A172 (cell line): ENCODE measurements at regions not wholly inside any gene's neighbourhood (a gene's known extent, or its start where the extent isn't known, plus 50 kb on each side); places are given as distances from the start of the nearest gene placed in this dataset.
"Not testable (repeated sequence)": the region's sequence is repeated elsewhere in the genome, so short reads cannot be mapped to it uniquely, and the experiment has no call there.

Experiments
- DNase-seq: peaks from one replicate; pipeline ENCODE4 v3.0.0-alpha.2; 2015; ENCODE audit warnings: low spot score

DNA sequence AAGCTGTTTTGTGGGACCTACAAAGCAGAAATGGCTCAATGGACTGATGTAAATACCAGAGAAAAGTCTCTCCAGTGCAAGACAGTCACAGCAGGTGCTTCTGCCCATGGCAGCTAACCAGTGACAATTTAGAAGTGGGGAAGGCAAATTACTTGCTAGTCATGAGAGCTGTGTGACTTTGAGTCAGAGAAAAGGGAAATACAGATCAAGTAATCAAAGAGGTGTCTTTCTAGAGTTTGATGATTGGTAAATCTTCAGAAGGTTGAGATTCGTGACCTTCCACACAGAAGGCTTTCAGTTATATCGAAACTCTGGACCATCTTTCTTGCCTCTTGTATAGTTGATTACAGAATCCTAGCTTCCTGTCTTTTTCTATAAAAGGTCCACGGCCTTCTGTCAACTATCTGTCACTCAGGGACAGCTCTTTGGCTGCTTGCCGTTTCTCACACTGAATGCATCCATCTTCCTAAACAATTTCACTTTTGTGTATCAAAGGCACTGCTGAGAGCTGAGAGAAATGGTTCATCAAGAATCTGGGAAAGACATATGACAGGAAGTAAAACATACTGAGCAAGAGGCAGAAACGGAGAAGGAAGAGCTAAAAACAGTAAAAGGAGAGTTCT, 993.9 kb upstream of the ACO1 start:
- DNase-seq: no peak

DNA sequence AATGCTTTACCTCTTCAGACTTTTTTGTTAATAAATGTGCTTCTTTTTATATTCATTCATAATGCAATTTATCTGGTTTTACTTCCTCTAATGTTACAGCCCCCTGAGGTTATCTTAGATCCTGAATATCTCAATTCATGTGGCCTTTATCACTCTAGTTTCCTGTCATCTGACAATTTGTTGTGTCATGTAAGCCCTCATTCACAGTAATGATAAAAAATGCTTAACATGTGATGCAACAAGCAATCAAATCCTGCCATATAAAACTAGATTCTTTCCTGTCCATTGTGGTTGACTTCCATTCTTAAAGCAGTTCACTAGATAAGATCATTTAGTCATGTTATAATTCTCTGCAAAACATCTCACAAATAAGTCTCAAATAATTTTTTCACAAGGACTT, 991.2 kb upstream of the ACO1 start:
- peak; percentile 16 for DNase-seq

DNA sequence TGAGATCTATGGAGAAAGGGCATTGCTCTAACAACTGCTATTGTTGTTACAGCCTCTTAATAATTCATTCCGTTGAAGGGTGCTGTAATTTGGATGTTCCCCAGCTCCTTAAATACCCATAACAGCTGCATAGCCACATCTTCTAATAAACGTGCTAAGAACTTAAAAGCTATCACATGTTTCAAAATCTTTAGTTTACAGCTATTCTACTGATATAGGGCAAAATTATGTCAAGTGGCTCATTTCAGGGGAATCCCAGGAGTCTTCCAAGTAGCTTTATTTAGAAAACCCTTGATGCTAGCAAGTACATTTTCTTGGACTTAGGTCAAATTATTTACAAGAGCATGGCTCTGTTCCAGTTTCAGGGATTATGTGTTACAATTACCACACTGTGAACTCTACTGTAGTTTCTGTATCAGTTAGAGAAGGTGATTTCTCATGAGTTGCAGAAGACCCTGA, 990.4 kb upstream of the ACO1 start:
- DNase-seq: peak; percentile 30

DNA sequence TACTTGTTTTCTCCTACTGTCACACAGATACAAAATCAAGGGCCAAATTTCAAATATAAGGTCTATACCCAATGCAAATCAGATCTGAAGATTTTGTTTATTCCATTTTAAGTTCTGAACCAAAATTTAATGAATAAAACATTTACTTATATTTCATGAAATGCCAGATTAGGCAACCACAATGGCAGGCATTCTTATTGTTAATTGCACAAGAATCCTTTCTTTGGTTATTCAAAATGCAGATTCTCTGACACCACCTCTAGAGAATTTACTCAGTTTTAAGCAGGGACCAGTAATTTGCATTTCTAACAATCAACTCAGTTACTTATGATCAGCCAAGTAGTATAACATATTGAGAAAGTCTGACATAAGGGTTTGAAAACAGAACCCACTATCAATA, 972.4 kb upstream of the ACO1 start:
- no peak for DNase-seq

DNA sequence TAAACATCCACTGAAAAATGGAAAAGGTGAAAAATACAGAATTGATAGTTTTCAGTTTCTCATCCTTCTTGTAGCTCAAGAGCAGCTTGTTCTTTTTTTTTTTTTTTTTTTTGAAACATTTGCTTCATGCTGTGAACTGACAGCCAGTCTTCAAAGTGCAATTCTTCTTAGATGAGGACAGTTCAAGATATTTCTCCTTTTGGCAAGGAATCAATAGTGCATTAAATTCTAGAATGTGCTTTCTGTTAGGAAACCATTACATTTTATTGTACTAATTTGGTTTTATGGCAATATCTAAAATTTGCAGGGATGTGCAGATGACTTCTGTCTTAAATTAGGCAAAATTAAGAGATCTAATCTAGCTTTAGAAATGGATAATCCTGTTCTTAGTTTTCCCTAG, 969.3 kb upstream of the ACO1 start:
- no peak for DNase-seq

DNA sequence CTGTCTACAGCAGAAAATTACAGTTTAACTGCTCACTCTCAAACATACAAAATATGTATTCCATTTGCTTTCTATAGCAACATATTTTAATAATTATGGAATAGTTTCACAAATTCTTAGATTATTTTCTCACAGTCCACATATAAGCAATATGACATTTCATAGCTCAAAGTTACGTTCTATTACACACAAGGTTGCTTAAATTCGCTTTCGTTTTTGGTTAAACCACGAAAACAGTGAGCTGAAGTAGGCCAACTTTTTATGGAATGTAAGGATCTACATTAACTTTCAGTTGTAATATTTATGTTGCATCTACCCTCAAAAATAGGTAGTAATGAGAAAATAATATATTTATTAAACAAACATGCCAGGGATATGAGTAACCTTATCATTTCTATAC, 966.0 kb upstream of the ACO1 start:
- no peak for DNase-seq

DNA sequence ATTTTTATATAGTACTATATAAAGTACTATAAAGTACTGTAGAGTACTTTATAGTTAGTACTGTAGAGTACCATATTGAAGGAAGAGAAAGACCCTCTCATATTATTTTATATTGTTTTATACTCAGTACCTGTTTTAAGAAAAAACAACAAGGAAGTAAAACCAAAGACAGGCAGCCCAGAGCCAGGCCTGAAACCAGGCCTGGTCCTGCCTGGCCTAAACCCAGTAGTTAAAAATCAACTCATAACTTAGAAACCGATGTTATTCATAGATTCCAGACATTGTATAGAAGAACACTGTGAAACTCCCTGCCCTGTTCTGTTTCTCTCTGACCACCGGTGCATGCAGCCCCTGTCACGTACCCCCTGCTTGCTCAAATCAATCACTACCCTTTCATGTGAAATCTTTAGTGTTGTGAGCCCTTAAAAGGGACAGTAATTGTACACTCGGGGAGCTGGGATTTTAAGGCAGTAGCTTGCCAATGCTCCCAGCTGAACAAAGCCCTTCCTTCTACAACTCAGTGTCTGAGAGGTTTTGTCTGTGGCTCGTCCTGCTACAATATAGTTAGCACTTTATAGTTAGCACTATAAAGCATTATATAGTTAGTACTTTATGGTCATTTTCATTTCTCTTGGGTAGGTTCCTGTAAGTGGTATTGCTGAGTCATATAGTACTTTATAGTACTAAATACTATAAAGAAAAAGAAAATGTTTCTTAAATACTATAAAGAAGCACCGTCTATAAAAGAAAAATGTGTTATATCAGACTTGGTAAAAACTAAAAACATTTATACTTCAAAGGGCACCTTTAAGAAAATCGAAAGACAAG, 940.6 kb upstream of the ACO1 start:
- not testable (repeated sequence) for DNase-seq

GRCh38 chr9:31445357-31445756, 939.1 kb upstream of the ACO1 start:
- DNase-seq: no peak

- DNase-seq: no peak
Observed at GRCh38 chr9:31445960-31446359, 938.5 kb upstream of the ACO1 start.

GRCh38 chr9:31467075-31467474, 917.4 kb upstream of the ACO1 start:
- DNase-seq: no peak

GRCh38 chr9:31470051-31470450, 914.4 kb upstream of the ACO1 start:
- no peak for DNase-seq

DNA sequence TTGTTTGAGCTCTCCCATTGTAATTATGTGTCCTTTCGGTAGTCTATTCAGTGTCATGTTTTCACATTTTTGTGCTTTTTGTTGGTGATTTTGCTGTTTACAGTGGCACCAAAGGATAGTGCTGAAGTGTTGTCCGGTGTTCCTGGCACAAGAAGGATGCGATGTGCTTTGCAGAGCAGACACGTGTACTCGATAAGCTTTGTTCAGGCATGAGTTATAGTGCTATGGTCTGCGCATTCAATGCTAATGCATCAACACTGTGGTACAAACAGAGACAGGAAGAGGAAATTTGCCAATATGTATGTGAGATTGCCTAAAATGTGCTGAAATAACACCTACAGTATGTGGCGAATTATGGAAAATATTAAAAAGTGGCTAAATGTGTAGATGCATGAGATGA, 913.4 kb upstream of the ACO1 start:
- DNase-seq: no peak

DNA sequence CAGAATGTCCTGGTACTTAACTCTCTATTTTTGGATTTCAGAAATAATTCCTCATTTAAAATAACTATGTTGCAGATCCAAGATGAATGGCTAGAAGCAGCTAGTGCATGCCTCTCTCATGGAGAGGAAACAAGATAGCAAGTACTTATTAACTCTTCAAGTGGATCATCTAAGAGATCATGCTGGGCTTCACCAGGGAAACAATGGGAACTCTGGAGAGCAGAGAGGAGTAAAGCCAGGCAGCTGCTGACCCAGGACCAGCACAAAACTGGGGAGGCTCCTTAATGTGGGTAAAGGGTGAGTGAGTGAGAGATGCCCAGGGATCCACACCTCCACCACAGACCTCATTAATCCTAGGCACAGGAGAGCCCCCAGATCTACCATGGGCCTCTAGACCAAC, 897.8 kb upstream of the ACO1 start:
- DNase-seq: no peak

- DNase-seq: no peak
Observed at GRCh38 chr9:31490551-31491106, 893.8 kb upstream of the ACO1 start.

GRCh38 chr9:31492229-31492628, 892.2 kb upstream of the ACO1 start:
- DNase-seq: no peak

DNA sequence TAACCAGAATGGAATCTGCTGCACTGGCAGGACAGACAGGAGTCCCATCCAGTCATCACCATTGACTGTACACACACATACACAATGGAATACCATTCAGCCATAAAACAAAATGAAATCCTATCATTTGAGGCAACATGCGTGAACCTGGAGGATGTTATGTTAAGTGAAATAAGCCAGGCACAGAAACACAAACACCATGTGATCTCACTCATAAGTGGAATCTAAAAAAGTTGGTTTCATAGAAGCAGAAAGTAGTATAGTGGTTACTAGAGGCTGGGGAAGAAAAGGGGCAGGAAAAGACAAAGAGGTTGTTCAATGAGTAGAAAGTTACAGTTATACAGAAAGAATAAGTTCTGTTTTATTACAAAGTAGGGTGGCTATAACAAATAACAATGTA, 884.0 kb upstream of the ACO1 start:
- DNase-seq: no peak

DNA sequence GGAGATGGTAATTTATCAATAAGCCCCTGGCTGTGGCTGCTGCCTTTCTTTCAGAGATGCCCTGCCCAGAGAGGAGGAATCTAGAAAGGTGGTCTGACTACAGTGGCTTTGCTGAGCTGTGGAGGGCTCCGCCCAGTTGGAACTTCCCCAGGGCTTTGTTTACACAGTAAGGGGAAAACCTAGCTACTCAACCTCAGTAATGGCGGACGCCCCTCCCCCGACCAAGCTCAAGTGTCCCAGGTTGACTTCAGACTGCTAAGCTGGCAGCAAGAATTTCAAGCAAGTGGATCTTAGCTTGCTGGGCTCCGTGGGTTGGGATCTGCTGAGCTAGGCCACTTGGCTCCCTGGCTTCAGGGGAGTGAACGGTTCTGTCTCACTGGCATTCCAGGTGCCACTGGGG, 865.4 kb upstream of the ACO1 start:
- DNase-seq: no peak

DNA sequence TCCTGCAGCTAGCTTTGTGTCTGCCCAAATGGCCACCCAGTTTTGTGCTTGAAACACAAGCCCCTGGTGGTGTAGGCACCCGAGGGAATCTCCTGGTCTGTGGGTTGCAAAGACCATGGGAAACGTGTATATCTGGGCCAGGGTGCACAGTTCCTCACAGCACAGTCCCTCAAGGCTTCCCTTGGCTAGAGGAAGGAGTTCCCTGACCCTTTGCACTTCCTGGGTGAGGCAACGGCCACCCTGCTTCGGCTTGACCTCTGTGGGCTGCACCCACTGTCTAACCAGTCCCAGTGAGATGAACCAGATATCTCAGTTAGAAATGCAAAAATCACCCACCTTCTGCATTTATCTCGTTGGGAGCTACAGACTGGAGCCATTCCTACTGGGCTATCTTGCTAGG, 865.0 kb upstream of the ACO1 start:
- no peak for DNase-seq

DNA sequence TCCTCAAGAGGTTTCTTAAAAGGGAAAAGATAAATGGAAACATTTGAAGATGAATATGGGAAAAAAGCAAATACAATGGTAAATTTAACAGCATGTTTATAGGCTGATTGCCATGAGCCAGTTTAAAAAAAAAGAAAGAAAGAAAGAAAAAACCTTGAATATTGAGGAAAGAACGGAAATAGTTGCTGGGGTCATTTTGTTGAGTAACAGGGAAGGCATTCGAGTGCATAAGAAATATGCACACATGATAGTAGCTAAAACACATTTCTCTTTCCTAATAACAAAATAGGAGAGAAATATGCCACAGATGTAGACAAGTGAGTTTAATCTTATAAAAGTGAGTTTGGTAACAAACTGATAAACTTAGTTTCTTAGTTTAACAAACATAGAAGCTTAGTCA, 864.6 kb upstream of the ACO1 start:
- DNase-seq: no peak

DNA sequence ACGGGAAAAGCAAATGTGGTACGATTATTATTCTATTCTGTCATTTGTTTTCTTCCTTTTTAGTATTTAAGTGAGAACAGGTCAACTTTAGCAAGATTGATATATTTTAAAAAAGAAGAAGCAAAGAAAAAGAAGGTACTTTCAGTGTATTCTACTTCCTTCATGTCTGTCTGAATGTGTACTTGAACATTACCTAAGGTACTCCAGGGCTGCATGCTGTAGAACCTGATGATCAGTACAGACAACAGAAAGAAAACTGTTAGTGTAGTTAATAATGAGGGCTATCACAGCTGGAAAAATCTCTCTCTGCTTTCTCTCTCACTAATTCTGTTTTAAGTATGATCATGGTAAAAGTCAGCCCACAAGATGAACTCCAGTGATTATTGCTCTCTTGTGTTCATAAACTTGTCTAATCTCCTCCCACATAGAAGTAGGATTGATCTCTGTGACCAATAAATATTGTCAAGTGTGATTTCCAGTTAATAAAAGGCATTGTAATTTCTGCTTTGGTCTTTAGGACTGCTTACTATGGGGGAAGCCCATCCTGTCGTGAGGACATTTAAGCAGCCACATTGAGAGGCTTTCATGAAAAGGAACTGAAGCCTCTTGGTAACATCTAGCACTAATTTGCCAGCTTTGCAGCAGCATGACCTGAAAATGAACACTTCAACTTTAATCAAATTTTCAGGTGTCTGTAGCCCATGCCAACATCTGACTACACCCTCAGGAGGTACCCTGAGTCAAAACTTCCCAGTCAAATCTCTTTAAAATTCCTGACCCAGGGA, 864.0 kb upstream of the ACO1 start:
- no peak for DNase-seq

DNA sequence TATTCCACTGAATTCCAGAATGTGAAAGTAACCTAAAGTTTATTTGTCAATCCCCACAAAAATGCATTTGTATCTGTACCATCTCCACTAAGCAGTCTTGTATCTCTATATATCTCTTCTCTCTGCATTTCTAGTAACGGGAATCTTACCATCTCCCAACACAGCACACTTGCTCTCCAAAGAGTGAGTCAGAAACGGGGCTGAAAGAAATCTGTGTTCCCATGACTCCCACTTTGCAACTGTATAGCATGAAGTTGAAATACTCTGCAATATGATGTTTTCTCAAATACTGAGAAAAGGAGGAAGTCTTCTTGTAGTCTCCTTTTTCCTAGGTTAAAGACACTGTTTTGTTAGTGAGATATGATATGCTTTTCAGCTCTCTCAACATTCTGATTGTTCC, 848.8 kb upstream of the ACO1 start:
- DNase-seq: no peak

DNA sequence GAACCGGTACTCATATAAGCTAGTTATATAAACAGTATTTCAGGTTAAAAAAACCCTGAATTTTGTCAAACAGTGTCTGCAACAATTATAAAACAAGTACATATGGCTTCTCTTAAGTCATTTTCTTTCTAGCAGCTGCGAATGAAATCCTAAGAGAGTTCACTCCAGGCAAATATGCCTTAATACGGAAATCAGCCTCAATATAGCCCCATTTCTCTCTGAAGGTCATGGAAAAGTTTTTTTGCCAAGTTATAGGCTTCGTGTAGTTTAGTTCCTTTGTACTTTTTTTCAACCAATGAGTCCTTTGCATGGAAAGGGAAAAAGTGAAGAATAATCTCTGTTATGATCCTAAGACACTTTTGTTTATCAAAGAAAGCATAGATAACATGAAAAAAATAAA, 848.0 kb upstream of the ACO1 start:
- no peak for DNase-seq
